WTC11 (cell line): ENCODE measurements at regions not wholly inside any gene's neighbourhood (a gene's known extent, or its start where the extent isn't known, plus 50 kb on each side); places are given as distances from the start of the nearest gene placed in this dataset.

Experiments used
- ATAC-seq: fragments of 200-7000 bp; cut with Tn5 transposase; 2 replicates; pipeline ENCODE4 v1.10.0; 2021; ENCODE audit warnings: mild to moderate bottlenecking, moderate library complexity
- CTCF ChIA-PET: fragments of 300-600 bp; sonication (Branson Sonifier 250); formaldehyde crosslinking; loops from one replicate; lab custom pipeline; 2021; ENCODE audit warnings: antibody characterized with exemption; lab: Charles Lee
- POLR2A ChIA-PET: fragments of 350-600 bp; sonication (Branson Sonifier 250); formaldehyde crosslinking; loops from one replicate; lab custom pipeline; 2021; ENCODE audit warnings: antibody characterized with exemption; lab: Charles Lee
- DNase-seq: peaks from one replicate; pipeline ENCODE4 v3.0.0; 2021; ENCODE audit warnings: low spot score
- H3K27ac Mint-ChIP-seq: 2 replicates; pipeline ENCODE4 v1.8.0; 2021; ENCODE audit warnings: mixed read lengths
- H3K27me3 Mint-ChIP-seq: 2 replicates; pipeline ENCODE4 v1.8.0; 2021; ENCODE audit warnings: low read depth, mild to moderate bottlenecking, moderate library complexity, mixed read lengths
- H3K36me3 Mint-ChIP-seq: 2 replicates; pipeline ENCODE4 v1.8.0; 2021; ENCODE audit warnings: mixed read lengths
- H3K4me1 Mint-ChIP-seq: 2 replicates; pipeline ENCODE4 v1.8.0; 2022; ENCODE audit warnings: mixed read lengths
- H3K4me3 Mint-ChIP-seq: 2 replicates; pipeline ENCODE4 v1.8.0; 2021; ENCODE audit warnings: mild to moderate bottlenecking, moderate library complexity, mixed read lengths
- H3K9me3 Mint-ChIP-seq: 2 replicates; pipeline ENCODE4 v1.8.0; 2021; ENCODE audit warnings: mixed read lengths
- ARID4B ChIP-seq: sonication (generic); formaldehyde crosslinking; IDR thresholded peaks from 2 replicates; pipeline ENCODE4 v1.8.0; 2023; ENCODE audit warnings: missing genetic modification reagents, mild to moderate bottlenecking, borderline replicate concordance
- ATF3 ChIP-seq: sonication (generic); formaldehyde crosslinking; conservative IDR thresholded peaks from 2 replicates; pipeline ENCODE4 v1.8.1; 2022; ENCODE audit warnings: mild to moderate bottlenecking, missing genetic modification reagents
- E2F1 ChIP-seq: sonication (generic); formaldehyde crosslinking; IDR thresholded peaks from 2 replicates; pipeline ENCODE4 v1.8.0; 2022; ENCODE audit warnings: mild to moderate bottlenecking, missing genetic modification reagents
- FOXK1 ChIP-seq: sonication (generic); formaldehyde crosslinking; IDR thresholded peaks from 2 replicates; pipeline ENCODE4 v1.8.0; 2022; ENCODE audit warnings: mild to moderate bottlenecking, moderate library complexity, missing genetic modification reagents
- GABPB1 ChIP-seq: sonication (generic); formaldehyde crosslinking; IDR thresholded peaks from 2 replicates; pipeline ENCODE4 v1.8.1; 2023; ENCODE audit warnings: mild to moderate bottlenecking, missing genetic modification reagents
- GTF2I ChIP-seq: fragments of 250-450 bp; sonication (Bioruptor Pico); conservative IDR thresholded peaks from 2 replicates; pipeline ENCODE4 v1.4.0; 2021; ENCODE audit warnings: mild to moderate bottlenecking
- JUN ChIP-seq: sonication (generic); formaldehyde crosslinking; IDR thresholded peaks from 2 replicates; pipeline ENCODE4 v1.8.0; 2023; ENCODE audit warnings: mild to moderate bottlenecking, missing genetic modification reagents
- NR3C1 ChIP-seq: sonication (generic); formaldehyde crosslinking; conservative IDR thresholded peaks from 2 replicates; pipeline ENCODE4 v1.8.1; 2023; ENCODE audit warnings: low read depth, mild to moderate bottlenecking, missing genetic modification reagents
- PRDM15 ChIP-seq: sonication (generic); formaldehyde crosslinking; IDR thresholded peaks from 2 replicates; pipeline ENCODE4 v1.8.0; 2022; ENCODE audit warnings: missing genetic modification reagents
- SMAD4 ChIP-seq: sonication (generic); formaldehyde crosslinking; IDR thresholded peaks from 2 replicates; pipeline ENCODE4 v1.8.0; 2022; ENCODE audit warnings: mild to moderate bottlenecking, missing genetic modification reagents
- SOX15 ChIP-seq: fragments of 250-450 bp; sonication (Bioruptor Pico); IDR thresholded peaks from 2 replicates; pipeline ENCODE4 v1.9.0; 2021; ENCODE audit warnings: mild to moderate bottlenecking
- STAT6 ChIP-seq: sonication (generic); formaldehyde crosslinking; conservative IDR thresholded peaks from 2 replicates; pipeline ENCODE4 v1.8.1; 2023; ENCODE audit warnings: mild to moderate bottlenecking, low read depth, missing genetic modification reagents, moderate library complexity
- TEAD1 ChIP-seq: sonication (generic); formaldehyde crosslinking; IDR thresholded peaks from 2 replicates; pipeline ENCODE4 v1.8.0; 2022; ENCODE audit warnings: mild to moderate bottlenecking, missing genetic modification reagents
- ZNF138 ChIP-seq: sonication (generic); formaldehyde crosslinking; conservative IDR thresholded peaks from 2 replicates; pipeline ENCODE4 v1.8.1; 2022; ENCODE audit warnings: mild to moderate bottlenecking, moderate library complexity, missing genetic modification reagents
- ZNF219 ChIP-seq: sonication (generic); formaldehyde crosslinking; IDR thresholded peaks from 2 replicates; pipeline ENCODE4 v1.8.0; 2023; ENCODE audit warnings: missing genetic modification reagents, mild to moderate bottlenecking, borderline replicate concordance
- ZNF512 ChIP-seq: sonication (generic); formaldehyde crosslinking; IDR thresholded peaks from 2 replicates; pipeline ENCODE4 v1.8.1; 2022; ENCODE audit warnings: missing genetic modification reagents, borderline replicate concordance

- TF ChIP-seq ARID4B (no peak), SMAD4 (no peak), JUN (CRISPR knock-in tag) (no peak), ZNF512 (no peak), PRDM15 (CRISPR knock-in tag) (no peak)
Measured at GRCh38 chr12:73984552-73984951, 553.1 kb upstream of the ATXN7L3B start (continued).

GRCh38 chr12:73991138-73991537 lies 546.5 kb upstream of the ATXN7L3B start:
- POLR2A ChIA-PET: no interaction called here
- DNase-seq: no peak
- Mint-ChIP-seq H3K27ac (no peak overlapping the region), H3K27me3 (no peaks in the 10 kb centered on the region), H3K36me3 (no peaks in the 10 kb centered on the region), H3K9me3 (no peaks in the 10 kb centered on the region), H3K4me1 (no peaks in the 10 kb centered on the region), H3K4me3 (no peak overlapping the region)
- TF ChIP-seq ATF3 (CRISPR knock-in tag): no peak
- TF ChIP-seq GTF2I (CRISPR knock-in tag): no peak
- TF ChIP-seq STAT6 (CRISPR knock-in tag): no peak
- no peak for TF ChIP-seq SOX15 (CRISPR knock-in tag)
- TF ChIP-seq E2F1 (CRISPR knock-in tag): no peak
- TF ChIP-seq NR3C1 (CRISPR knock-in tag): no peak
- TF ChIP-seq FOXK1: no peak
- TF ChIP-seq TEAD1: no peak
- no peak for TF ChIP-seq GABPB1 (CRISPR knock-in tag)
- no peak for TF ChIP-seq ZNF219 (CRISPR knock-in tag)
- TF ChIP-seq ZNF138 (CRISPR knock-in tag): no peak
- CTCF ChIA-PET: no interaction called here
- no peak for ATAC-seq
